ENCODE measurements at regions not wholly inside any gene's neighbourhood (a gene's known extent, or its start where the extent isn't known, plus 50 kb on each side); places are given as distances from the start of the nearest gene placed in this dataset.
"Not testable (repeated sequence)": the region's sequence is repeated elsewhere in the genome, so short reads cannot be mapped to it uniquely, and the experiment has no call there.

DNA sequence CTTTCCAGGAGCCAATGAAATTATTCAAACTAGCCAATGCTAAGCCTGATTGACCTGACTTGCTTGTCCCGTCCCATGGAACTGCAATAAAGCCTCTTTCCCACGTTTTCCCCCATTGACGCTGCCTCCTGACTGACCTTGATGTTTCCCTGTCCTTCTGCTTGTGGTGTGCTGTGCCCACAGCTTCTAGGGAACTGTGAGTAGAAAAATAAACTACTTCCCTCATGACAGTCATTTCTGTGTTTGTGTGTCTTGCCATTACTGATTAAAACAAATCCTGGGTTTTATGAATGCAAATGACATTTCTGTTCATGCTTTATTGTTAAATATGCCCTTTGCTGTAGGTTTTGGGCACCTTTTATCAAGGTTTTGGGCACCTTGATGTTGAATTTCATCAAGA lies 91.3 kb upstream of the ABI1 start:
- peaks cover 0 to 10% (median 5%) of the 10 kb centered on the region in 3 donors for H3K27me3 Mint-ChIP-seq

DNA sequence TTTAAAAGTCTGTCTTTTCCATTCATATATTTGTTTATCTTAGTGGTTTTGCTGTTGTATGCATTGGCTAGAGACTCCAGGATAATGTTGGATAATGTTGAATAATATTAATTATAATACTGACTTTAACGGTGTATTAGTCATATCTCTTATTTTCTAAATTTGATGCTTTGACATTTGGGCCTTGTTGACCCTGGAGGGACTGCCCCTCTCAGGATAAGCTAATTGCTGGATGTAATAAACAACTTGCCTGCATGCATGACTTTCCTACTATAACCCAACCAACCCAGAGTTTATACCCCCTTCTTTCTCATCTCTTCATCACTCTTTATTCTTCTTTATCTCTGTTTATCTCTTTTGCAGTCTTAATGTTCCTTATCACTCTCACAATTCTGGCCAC lies 90.9 kb upstream of the ABI1 start:
- DNase-seq (no peak), ATAC-seq (ENCODE audit: low read depth in 2 of 2) (no peak)
- H3K4me3 Mint-ChIP-seq, result no peak overlapping the region
- H3K4me1 Mint-ChIP-seq, result peaks cover 0 to 6% (median 0%) of the 10 kb centered on the region in 3 donors
- H3K27me3 Mint-ChIP-seq, result peaks cover 0 to 10% (median 5%) of the 10 kb centered on the region in 3 donors
- peaks cover 0 to 15% (median 7%) of the 10 kb centered on the region in 7 donors for H3K9me3 Mint-ChIP-seq
- H3K27ac Mint-ChIP-seq, result no peak overlapping the region
- no peaks in the 10 kb centered on the region for H3K36me3 Mint-ChIP-seq

More for the DNA sequence above, 91.3 kb upstream of the ABI1 start:
- H3K4me3 Mint-ChIP-seq, result no peak overlapping the region
- no peak overlapping the region for H3K27ac Mint-ChIP-seq
- no peak for DNase-seq
- H3K9me3 Mint-ChIP-seq, result peaks cover 0 to 15% (median 7%) of the 10 kb centered on the region in 7 donors
- H3K36me3 Mint-ChIP-seq, result no peaks in the 10 kb centered on the region
- ATAC-seq (ENCODE audit: low read depth in 2 of 2), result no peak
- peaks cover 0 to 6% (median 0%) of the 10 kb centered on the region in 3 donors for H3K4me1 Mint-ChIP-seq

DNA sequence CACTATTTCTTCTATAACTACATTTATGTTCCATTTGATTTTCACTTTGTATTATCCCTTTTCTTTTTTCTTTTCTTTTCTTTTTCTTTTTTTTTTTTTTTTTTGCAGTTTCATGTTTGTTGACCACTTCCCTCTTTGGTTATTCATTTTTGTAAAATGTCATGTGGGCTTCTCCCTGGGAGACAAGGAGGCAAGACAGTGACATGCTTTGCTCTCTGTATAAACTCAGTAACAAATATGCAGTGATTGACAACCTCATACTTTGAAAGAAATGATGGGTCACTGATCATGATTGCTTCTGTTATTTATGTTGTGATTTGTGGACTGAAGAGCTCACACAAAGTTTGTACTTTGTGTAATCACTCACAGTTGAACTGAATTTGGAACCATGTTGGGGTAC lies 90.2 kb upstream of the ABI1 start:
- Mint-ChIP-seq H3K4me3 (no peak overlapping the region), H3K27ac (peak overlapping the region in 1 of 6 donors; percentile 26), H3K27me3 (peaks cover 0 to 10% (median 5%) of the 10 kb centered on the region in 3 donors), H3K36me3 (no peaks in the 10 kb centered on the region), H3K9me3 (peaks cover 0 to 15% (median 7%) of the 10 kb centered on the region in 7 donors), H3K4me1 (peaks cover 0 to 6% (median 0%) of the 10 kb centered on the region in 3 donors)
- no peak for DNase-seq
- peak; percentile 47 to 50 for ATAC-seq (ENCODE audit: low read depth in 2 of 2)

DNA sequence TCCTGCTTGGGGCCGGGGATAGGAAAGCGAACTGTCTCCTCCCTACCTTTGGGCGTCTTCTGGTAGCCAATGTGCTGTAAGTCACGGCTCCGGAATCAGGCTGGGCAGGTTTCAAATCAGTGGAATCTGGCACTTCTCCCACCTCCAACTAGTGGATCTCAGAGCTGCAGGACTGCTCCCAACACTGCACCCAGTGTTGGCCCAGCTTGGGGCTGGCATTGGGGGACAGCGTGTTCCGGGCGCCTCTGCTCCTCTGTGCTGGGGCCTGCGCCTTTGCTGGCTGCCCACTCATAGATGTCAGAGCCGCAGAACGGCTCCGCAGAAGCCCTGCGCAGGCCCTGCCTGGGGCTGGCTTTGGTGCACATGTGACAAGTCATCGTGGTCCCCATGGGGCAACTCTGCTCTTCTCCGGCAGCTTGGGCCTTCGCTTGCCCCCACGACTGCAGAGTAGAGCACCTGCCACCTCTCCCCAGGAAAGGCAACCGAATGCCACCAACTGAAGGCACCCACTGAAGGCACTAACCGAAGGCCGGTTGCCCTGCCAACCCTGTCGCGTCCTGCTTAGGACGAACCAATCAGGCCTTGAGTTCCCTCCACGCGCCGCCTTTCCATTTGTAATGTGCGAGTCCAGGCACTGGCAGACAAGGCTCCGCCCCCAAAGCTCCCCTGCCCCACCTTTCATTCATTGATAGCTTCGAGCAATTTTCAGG lies 85.5 kb upstream of the ABI1 start:
- ATAC-seq (ENCODE audit: low read depth in 2 of 2), result no peak
- peaks cover 0 to 17% (median 5%) of the 10 kb centered on the region in 3 donors for H3K27me3 Mint-ChIP-seq
- no peak overlapping the region for H3K27ac Mint-ChIP-seq
- H3K9me3 Mint-ChIP-seq, result peaks cover 0 to 15% (median 7%) of the 10 kb centered on the region in 7 donors
- no peak for DNase-seq
- peak overlapping the region in 1 of 8 donors; percentile 46 for H3K4me3 Mint-ChIP-seq
- H3K4me1 Mint-ChIP-seq, result peaks cover 0 to 2% (median 0%) of the 10 kb centered on the region in 3 donors
- no peaks in the 10 kb centered on the region for H3K36me3 Mint-ChIP-seq

DNA sequence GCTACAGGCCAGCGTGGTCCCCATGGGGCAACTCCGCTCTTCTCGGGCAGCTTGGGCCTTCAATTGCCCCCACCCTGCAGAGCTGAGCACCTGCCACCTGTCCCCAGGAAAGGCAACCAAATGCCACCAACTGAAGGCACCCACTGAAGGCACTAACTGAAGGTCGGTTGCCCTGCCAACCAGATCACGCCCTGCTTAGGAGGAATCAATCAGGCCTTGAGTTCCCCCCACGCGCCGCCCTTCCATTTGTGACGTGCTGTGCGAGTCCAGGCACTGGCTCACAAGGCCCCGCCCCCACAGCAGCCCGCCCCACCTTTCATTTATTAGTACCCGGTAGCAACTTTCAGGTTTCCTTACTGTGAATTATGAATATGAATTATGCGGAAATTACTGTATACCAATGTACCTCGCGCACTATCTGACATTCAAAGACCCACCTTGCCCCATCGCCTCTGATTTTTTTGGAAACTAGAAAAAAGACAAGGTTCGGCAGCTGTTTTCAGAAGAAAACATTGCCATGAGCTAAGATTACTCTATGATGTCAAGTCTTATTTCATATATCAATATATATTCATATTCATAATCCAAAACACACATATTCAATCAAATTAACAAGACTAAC lies 83.6 kb upstream of the ABI1 start:
- Mint-ChIP-seq H3K27ac (no peak overlapping the region), H3K27me3 (peaks cover 0 to 7% (median 0%) of the 10 kb centered on the region in 3 donors), H3K36me3 (no peaks in the 10 kb centered on the region), H3K4me1 (no peaks in the 10 kb centered on the region), H3K9me3 (no peaks in the 10 kb centered on the region), H3K4me3 (no peak overlapping the region)
- no peak for DNase-seq
- ATAC-seq (ENCODE audit: low read depth in 2 of 2), result no peak

DNA sequence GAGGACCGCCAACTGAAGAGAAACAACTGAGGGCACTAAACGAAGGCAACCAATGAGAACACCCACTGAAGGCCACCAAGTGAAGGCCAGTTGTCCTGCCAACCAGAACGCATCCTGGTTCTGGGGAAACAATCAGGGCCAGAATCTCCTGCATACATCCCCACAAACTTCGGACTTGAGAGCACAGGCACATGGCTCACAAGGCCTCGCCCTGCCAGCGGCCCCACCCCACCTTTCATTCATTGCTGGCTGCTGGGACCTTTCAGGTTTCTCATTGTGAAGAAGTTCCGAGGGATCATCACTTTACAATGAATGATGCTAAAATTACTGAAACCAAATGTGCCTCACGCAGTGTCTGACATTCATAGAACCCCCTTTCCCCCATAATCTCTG lies 79.2 kb upstream of the ABI1 start:
- ATAC-seq (ENCODE audit: low read depth in 2 of 2) (no peak), DNase-seq (no peak)
- peaks cover 7 to 20% (median 9%) of the 10 kb centered on the region in 3 donors for H3K27me3 Mint-ChIP-seq
- H3K4me3 Mint-ChIP-seq, result no peak overlapping the region
- H3K27ac Mint-ChIP-seq, result no peak overlapping the region
- no peaks in the 10 kb centered on the region for H3K9me3 Mint-ChIP-seq
- no peaks in the 10 kb centered on the region for H3K4me1 Mint-ChIP-seq
- H3K36me3 Mint-ChIP-seq, result peaks cover 0 to 5% of the 10 kb centered on the region in 2 donors

DNA sequence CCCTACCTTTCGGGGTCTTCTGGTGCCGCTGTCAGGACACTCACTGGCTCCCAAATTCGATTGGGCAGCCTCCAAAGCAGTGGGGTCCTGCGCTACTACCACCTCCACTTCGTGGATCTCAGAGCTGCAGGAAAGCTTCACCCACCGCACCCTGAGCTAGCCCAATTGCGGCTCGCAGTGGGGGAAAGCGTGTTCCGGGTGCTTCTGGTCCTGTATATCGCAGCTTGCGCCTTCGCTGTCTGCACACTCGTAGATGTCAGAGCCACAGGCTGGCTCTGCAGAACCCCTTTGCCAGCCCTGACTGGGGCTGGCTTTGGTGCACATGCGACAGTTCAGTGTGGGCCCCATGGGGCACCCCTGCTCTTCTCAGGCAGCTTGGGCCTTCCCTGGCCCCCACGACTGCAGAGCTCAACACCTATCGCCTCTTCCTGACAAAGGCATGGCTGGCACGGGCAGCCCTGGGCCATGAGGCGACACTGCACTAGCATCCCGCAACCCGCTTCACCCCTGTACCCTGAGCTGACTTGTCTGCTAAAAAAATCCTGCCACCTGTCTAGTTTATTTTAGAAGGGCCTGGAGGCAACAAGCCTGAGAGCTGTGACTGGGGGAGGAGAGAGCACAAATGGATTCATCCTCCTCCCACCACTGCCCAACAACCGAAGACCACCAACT lies 78.7 kb upstream of the ABI1 start:
- Mint-ChIP-seq H3K4me1 (no peaks in the 10 kb centered on the region), H3K9me3 (no peaks in the 10 kb centered on the region), H3K27me3 (peaks cover 7 to 20% (median 9%) of the 10 kb centered on the region in 3 donors), H3K27ac (no peak overlapping the region), H3K36me3 (peaks cover 0 to 5% of the 10 kb centered on the region in 2 donors), H3K4me3 (no peak overlapping the region)
- DNase-seq, result no peak
- ATAC-seq (ENCODE audit: low read depth in 2 of 2), result no peak

DNA sequence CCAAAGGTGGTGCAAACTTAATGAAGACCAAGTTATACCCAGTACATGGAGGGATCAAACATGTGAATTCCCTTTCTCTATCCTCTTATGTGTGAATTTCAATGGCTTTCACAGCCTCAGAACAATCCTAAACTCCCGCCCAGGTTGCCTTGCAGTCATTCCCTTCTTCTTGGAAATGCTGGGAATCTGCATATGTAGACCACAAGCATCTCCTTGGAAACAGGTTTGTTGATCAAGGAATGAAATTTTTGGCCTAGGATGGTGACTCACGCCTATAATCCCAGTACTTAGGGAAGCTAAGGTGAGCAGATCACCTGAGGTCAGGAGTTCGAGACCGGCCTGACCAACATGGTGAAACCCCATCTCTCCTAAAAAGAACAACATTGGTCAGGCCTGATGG lies 77.8 kb upstream of the ABI1 start:
- H3K27me3 Mint-ChIP-seq, result peaks cover 7 to 19% (median 9%) of the 10 kb centered on the region in 3 donors
- no peak overlapping the region for H3K27ac Mint-ChIP-seq
- H3K9me3 Mint-ChIP-seq, result no peaks in the 10 kb centered on the region
- peaks cover 0 to 5% of the 10 kb centered on the region in 2 donors for H3K36me3 Mint-ChIP-seq
- no peak overlapping the region for H3K4me3 Mint-ChIP-seq
- H3K4me1 Mint-ChIP-seq, result no peaks in the 10 kb centered on the region
- no peak for DNase-seq
- no peak for ATAC-seq (ENCODE audit: low read depth in 2 of 2)

DNA sequence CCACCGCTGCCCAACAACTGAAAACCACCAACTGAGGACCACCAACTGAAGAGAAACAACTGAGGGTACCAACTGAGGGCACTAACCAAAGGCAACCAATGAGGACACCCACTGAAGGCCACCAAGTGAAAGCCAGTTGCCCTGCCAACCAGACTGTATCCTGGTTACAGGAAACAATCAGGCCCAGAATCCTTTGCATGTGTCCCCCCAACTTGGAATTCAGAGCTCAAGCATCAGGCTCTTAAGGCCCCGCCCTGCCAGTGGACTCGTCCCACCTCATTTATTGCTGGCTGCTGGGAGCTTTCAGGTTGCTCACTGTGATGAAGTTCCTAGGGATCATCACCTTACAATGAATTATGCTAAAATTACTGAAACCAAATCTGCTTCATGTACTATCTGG lies 76.6 kb upstream of the ABI1 start:
- Mint-ChIP-seq H3K27ac (peak overlapping the region in 1 of 6 donors; percentile 44), H3K27me3 (peaks cover 7 to 13% (median 9%) of the 10 kb centered on the region in 3 donors), H3K36me3 (peaks cover 0 to 5% of the 10 kb centered on the region in 2 donors), H3K4me3 (no peak overlapping the region), H3K9me3 (no peaks in the 10 kb centered on the region), H3K4me1 (no peaks in the 10 kb centered on the region)
- DNase-seq, result no peak
- ATAC-seq (ENCODE audit: low read depth in 2 of 2), result no peak

DNA sequence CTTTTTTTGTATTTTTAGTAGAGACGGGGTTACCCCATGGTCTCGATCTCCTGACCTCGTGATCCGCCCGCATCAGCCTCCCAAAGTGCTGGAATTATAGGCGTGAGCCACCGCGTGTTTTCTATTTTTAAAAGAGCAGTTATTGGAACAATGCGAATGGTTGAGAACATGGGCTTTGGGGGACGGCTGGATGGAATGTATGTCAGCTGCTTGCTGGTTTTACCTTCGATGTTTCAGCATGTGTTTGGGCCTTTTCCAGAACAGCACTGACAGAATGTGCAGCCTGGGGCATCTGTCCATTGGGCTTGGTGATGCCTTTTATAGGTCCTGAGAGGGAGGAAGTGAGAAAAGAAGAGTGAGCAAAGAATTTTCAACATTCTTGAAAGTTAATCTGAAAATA lies 73.4 kb upstream of the ABI1 start:
- ATAC-seq (ENCODE audit: low read depth in 2 of 2); H3K36me3 Mint-ChIP-seq; H3K4me1 Mint-ChIP-seq; DNase-seq; H3K9me3 Mint-ChIP-seq; H3K4me3 Mint-ChIP-seq; H3K27ac Mint-ChIP-seq: not testable (repeated sequence)
- H3K27me3 Mint-ChIP-seq, result peaks cover 7 to 22% (median 9%) of the 10 kb centered on the region in 3 donors

DNA sequence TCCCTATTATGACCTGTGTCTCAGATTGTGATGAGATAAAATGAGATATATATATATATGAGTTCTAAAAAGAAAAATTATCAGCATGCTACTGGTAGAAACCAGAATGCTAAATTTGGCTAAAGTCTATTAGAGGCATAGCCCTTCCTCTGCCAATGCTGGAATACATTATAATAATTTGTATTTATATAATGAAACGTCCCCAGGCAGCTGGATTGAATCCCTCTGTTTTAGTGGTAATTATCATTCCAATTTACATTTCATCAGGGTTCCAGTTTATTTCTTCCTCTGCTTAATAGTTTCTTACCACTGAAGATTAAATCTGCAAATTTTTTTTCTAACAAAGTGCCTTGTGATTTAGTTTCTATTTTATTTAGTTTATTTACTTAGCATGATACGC lies 71.8 kb upstream of the ABI1 start:
- ATAC-seq (ENCODE audit: low read depth in 2 of 2) (no peak), DNase-seq (no peak)
- Mint-ChIP-seq H3K4me3 (no peak overlapping the region), H3K27me3 (peaks cover 9 to 22% (median 9%) of the 10 kb centered on the region in 3 donors), H3K36me3 (peaks cover 0 to 5% of the 10 kb centered on the region in 2 donors), H3K9me3 (no peaks in the 10 kb centered on the region), H3K27ac (peak overlapping the region in 1 of 6 donors; percentile 38), H3K4me1 (peaks cover 0 to 6% (median 5%) of the 10 kb centered on the region in 3 donors)

DNA sequence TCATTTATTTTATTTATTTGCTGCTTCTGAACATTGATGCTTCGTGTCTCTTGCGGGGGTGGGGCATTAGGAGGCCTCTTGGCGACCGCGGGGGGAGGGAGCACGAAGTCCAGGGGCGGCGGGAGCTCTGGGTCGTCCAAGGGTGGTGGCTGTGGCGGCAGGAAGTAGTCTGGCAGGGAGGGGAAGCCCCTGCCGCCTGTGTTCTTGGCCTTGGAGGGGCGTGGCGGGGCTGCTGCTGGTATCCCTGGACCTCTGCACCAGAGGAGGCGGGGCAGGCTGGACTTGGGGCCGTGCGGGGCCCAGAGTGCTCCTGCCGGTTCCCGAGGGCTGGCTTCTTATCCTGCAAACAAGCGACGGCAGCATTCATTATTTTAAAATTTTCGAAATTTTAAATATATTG lies 70.5 kb upstream of the ABI1 start:
- Mint-ChIP-seq H3K4me1 (peaks cover 0 to 6% (median 5%) of the 10 kb centered on the region in 3 donors), H3K9me3 (no peaks in the 10 kb centered on the region), H3K36me3 (peaks cover 0 to 5% of the 10 kb centered on the region in 2 donors), H3K4me3 (peak overlapping the region in 4 of 8 donors; percentile 6 to 63 (median 49)), H3K27ac (no peak overlapping the region), H3K27me3 (peaks cover 10 to 20% (median 18%) of the 10 kb centered on the region in 3 donors)
- DNase-seq (no peak), ATAC-seq (ENCODE audit: low read depth in 2 of 2) (peak; percentile 77 to 82)

DNA sequence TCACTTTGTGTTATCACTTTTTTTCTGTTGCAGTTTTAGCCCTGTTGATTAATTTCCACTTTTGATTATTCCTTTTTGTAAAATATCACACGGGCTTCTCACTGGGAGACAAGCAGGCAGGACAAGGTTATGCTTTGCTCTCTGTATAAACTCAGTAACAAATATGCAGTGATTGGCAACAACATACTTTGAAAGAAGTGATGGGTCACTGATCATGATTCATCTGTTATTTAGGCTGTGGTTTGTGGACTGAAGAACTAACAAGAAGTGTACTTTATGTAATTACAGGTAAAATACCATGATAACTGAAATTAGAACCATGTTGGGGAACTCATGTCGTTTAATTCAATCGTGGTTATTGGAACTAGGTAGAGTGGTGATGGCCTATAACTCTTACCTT lies 62.1 kb upstream of the ABI1 start:
- DNase-seq; H3K36me3 Mint-ChIP-seq; H3K27ac Mint-ChIP-seq; H3K9me3 Mint-ChIP-seq; ATAC-seq (ENCODE audit: low read depth in 2 of 2); H3K4me3 Mint-ChIP-seq; H3K4me1 Mint-ChIP-seq: not testable (repeated sequence)
- peaks cover 16 to 39% (median 34%) of the 10 kb centered on the region in 3 donors for H3K27me3 Mint-ChIP-seq
